CD4-positive, alpha-beta memory T cell (primary cell): ENCODE measurements at regions not wholly inside any gene's neighbourhood (a gene's known extent, or its start where the extent isn't known, plus 50 kb on each side); places are given as distances from the start of the nearest gene placed in this dataset.
"Not testable (repeated sequence)": the region's sequence is repeated elsewhere in the genome, so short reads cannot be mapped to it uniquely, and the experiment has no call there.

Experiments used
- CTCF ChIA-PET: fragments of 350-600 bp; sonication (Branson Sonifier 250); formaldehyde crosslinking; loops from one replicate; lab custom pipeline; 2021; ENCODE audit warnings: inconsistent platforms; ENCODE audit not compliant: partially characterized antibody; lab: Charles Lee
- POLR2A ChIA-PET: fragments of 350-600 bp; sonication (Branson Sonifier 250); formaldehyde crosslinking; loops from one replicate; lab custom pipeline; 2021; ENCODE audit not compliant: partially characterized antibody; lab: Charles Lee
- DNase-seq, 5 donors: peaks; one replicate each; pipeline versions ENCODE4 v3.0.0 to v3.0.0-alpha.2; 2020 to 2022; ENCODE audit warnings: mixed read lengths in 1 of 5
- H3K27ac ChIP-seq: one replicate; pipeline ENCODE4 v1.7.0; 2013; ENCODE audit warnings: low read depth, low read length
- H3K27me3 ChIP-seq: 2 replicates; pipeline ENCODE4 v1.7.0; 2013; ENCODE audit warnings: mild to moderate bottlenecking, low read length, moderate library complexity; ENCODE audit not compliant: insufficient read depth
- H3K36me3 ChIP-seq: 2 replicates; pipeline ENCODE4 v1.7.0; 2013; ENCODE audit warnings: mild to moderate bottlenecking, low read length, moderate library complexity; ENCODE audit not compliant: insufficient read depth
- H3K4me1 ChIP-seq: 2 replicates; pipeline ENCODE4 v1.7.0; 2013; ENCODE audit warnings: mild to moderate bottlenecking, low read length, moderate library complexity; ENCODE audit not compliant: insufficient read depth
- H3K4me3 ChIP-seq, 2 donors: one replicate each; pipeline ENCODE4 v1.7.0; 2013; ENCODE audit warnings: low read length in 2 of 2, mild to moderate bottlenecking in 1 of 2
- H3K9me3 ChIP-seq, 2 donors: one replicate each; pipeline ENCODE4 v1.7.0; 2013; ENCODE audit warnings: low read length in 2 of 2, control low read depth in 1 of 2; ENCODE audit not compliant: control insufficient read depth in 1 of 2
- H3K27ac Mint-ChIP-seq, 7 donors: one replicate each; pipeline ENCODE4 v1.8.0; 2020 to 2021; ENCODE audit warnings: mixed read lengths in 7 of 7, mild to moderate bottlenecking in 6 of 7, inconsistent platforms in 3 of 7, moderate library complexity in 3 of 7
- H3K27me3 Mint-ChIP-seq, 2 donors: one replicate each; pipeline ENCODE4 v1.8.0; 2020 to 2021; ENCODE audit warnings: mixed read lengths in 2 of 2
- H3K36me3 Mint-ChIP-seq, 2 donors: one replicate each; pipeline ENCODE4 v1.8.0; 2020 to 2021; ENCODE audit warnings: mixed read lengths in 2 of 2, inconsistent platforms in 1 of 2, mild to moderate bottlenecking in 1 of 2
- H3K4me1 Mint-ChIP-seq, 4 donors: one replicate each; pipeline ENCODE4 v1.8.0; 2020 to 2021; ENCODE audit warnings: mixed read lengths in 4 of 4, mild to moderate bottlenecking in 1 of 4
- H3K4me3 Mint-ChIP-seq, 8 donors: one replicate each; pipeline ENCODE4 v1.8.0; 2020 to 2021; ENCODE audit warnings: mixed read lengths in 8 of 8, mild to moderate bottlenecking in 7 of 8, moderate library complexity in 6 of 8, inconsistent platforms in 3 of 8
- H3K9me3 Mint-ChIP-seq, 8 donors: one replicate each; pipeline ENCODE4 v1.8.0; 2020 to 2021; ENCODE audit warnings: mixed read lengths in 8 of 8, mild to moderate bottlenecking in 5 of 8, inconsistent platforms in 3 of 8, moderate library complexity in 1 of 8
- intact Hi-C: fragments of 100-400 bp; cut with micrococcal nuclease; formaldehyde crosslinking; loops from one replicate; pipeline ENCODE4 v1.15.1; 2023

DNA sequence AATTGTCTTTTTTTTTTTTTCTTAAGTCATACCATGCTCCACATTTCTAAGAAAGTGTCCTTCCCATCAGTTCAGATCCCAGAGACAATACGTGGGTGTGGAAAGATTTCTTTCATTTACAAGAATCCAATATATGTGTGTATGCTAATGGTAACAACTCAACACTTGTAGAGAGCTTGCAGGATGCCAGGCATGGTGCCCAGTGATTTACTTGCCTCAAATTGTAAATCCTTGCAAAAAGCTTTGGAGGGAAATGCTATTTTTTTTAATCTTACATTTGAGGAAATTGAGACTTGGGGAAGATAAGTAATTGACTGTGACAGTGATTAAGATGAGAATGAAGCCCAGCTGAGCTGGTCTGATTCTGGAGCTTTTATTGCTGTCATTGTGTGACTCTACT, 1264.6 kb upstream of the SEL1L start:
- Mint-ChIP-seq H3K27me3 (no peaks in the 10 kb centered on the region), H3K9me3 (peaks cover 6 to 18% (median 10%) of the 10 kb centered on the region in 8 donors), H3K27ac (no peak overlapping the region), H3K36me3 (no peaks in the 10 kb centered on the region), H3K4me3 (no peak overlapping the region), H3K4me1 (no peaks in the 10 kb centered on the region)
- Histone ChIP-seq H3K9me3 (peaks cover 0 to 3% of the 10 kb centered on the region in 2 donors), H3K4me1 (no peaks in the 10 kb centered on the region), H3K27ac (no peak overlapping the region), H3K27me3 (no peaks in the 10 kb centered on the region), H3K36me3 (no peaks in the 10 kb centered on the region), H3K4me3 (no peak overlapping the region)
- POLR2A ChIA-PET: no interaction called here
- intact Hi-C loops: no loop called here
- CTCF ChIA-PET: no interaction called here
- no peak for DNase-seq

DNA sequence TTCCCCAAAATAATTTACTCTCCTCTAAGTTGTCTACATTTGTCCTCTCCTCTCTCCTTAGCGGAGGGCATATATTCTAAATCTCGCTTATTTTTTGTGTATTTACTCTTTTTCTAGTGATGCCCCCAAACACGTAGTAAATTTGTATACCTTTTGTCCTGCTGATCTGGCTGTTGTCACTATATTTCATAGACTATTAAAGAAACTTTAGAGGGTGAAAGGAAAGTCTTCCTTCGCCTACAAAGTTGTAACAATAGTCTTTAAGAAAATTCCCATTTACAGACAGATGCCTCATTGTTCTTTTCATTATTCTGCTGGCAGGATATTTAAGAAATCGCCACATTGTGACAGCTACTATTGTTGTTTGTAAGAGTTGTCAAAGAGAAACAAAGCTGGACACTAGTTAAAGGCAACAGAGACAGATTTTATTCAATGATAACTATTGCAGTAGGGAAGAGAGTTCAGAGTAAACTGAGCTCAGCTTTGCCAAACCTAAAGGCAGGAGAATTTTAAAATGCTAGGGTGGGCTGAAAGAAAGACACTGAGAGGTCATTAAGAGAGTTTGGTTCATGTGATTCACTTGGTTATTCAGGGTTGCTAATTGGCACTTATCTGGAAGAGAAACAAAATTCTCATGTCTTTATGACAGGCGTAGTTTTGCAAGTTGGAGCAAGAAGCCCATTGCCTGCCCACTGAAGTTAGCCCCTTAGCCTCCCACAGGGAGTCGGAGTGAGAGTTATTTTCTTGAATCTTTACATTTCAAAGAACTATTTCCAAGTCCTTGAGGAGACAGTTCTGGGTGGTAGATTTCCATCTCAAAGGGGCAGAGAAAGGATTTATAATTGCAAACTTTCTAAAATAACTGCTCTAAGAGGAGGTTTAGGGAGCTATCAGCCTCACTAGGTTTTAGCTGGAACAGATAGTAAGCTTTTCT, 1272.5 kb upstream of the SEL1L start:
- Histone ChIP-seq H3K4me1 (no peaks in the 10 kb centered on the region), H3K4me3 (no peak overlapping the region), H3K27me3 (no peaks in the 10 kb centered on the region), H3K9me3 (peaks cover 0 to 2% of the 10 kb centered on the region in 2 donors), H3K27ac (no peak overlapping the region), H3K36me3 (no peaks in the 10 kb centered on the region)
- intact Hi-C loops: no loop called here
- H3K27me3 Mint-ChIP-seq: no peaks in the 10 kb centered on the region
- no peak for DNase-seq
- H3K4me1 Mint-ChIP-seq: no peaks in the 10 kb centered on the region
- H3K27ac Mint-ChIP-seq: no peak overlapping the region
- ChIA-PET POLR2A (no interaction called here), CTCF (no interaction called here)
- peaks cover 0 to 19% (median 13%) of the 10 kb centered on the region in 8 donors for H3K9me3 Mint-ChIP-seq
- no peak overlapping the region for H3K4me3 Mint-ChIP-seq
- H3K36me3 Mint-ChIP-seq: no peaks in the 10 kb centered on the region

DNA sequence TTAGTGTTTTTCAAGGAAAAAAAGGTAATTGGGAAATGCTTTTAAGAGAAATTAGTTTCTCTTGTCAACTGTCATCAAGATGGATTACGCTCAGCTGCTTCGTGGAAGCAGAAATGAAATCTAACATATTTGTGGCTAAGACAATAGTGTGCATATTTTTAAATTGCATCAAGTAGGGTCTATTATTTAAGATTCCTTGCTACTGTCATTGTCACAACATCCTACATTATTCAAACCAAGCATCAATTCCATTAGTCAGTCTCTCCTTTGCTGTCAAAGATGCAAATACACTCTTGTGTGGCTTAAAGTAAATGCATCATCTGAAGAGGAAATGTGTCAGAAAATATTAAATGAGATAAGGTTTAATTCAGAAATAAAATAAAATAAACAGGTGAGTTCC, 1277.6 kb upstream of the SEL1L start:
- no peaks in the 10 kb centered on the region for H3K27me3 Mint-ChIP-seq
- ChIA-PET POLR2A (no interaction called here), CTCF (no interaction called here)
- no peaks in the 10 kb centered on the region for H3K4me1 Mint-ChIP-seq
- no peak overlapping the region for H3K4me3 Mint-ChIP-seq
- no peak overlapping the region for H3K27ac ChIP-seq
- H3K36me3 ChIP-seq: no peaks in the 10 kb centered on the region
- peaks cover 2 to 20% (median 10%) of the 10 kb centered on the region in 8 donors for H3K9me3 Mint-ChIP-seq
- H3K4me1 ChIP-seq: no peaks in the 10 kb centered on the region
- H3K27me3 ChIP-seq: no peaks in the 10 kb centered on the region
- no peaks in the 10 kb centered on the region for H3K36me3 Mint-ChIP-seq
- no peaks in the 10 kb centered on the region for H3K9me3 ChIP-seq
- H3K27ac Mint-ChIP-seq: no peak overlapping the region
- intact Hi-C loops: no loop called here
- H3K4me3 ChIP-seq: no peak overlapping the region
- no peak for DNase-seq

DNA sequence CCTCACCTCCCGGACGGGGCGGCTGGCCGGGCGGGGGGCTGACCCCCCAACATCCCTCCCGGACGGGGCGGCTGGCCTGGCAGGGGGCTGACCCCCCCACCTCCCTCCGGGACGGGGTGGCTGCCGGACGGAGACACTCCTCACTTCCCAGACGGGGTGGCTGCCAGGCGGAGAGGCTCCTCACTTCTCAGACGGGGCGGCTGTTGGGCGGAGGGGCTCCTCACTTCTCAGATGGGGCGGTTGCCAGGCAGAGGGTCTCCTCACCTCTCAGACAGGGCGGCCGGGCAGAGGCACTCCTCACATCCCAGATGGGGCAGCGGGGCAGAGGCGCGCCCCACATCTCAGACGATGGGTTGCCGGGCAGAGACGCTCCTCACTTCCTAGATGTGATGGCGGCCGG, 1280.7 kb upstream of the SEL1L start:
- peaks cover 4 to 10% (median 7%) of the 10 kb centered on the region in 8 donors for H3K9me3 Mint-ChIP-seq
- DNase-seq, CTCF ChIA-PET, H3K27ac ChIP-seq, POLR2A ChIA-PET, H3K27ac Mint-ChIP-seq, H3K27me3 Mint-ChIP-seq, H3K36me3 Mint-ChIP-seq, H3K27me3 ChIP-seq, H3K4me3 Mint-ChIP-seq, H3K4me1 Mint-ChIP-seq, H3K4me1 ChIP-seq, H3K9me3 ChIP-seq, H3K4me3 ChIP-seq, intact Hi-C loops, H3K36me3 ChIP-seq: not testable (repeated sequence)

DNA sequence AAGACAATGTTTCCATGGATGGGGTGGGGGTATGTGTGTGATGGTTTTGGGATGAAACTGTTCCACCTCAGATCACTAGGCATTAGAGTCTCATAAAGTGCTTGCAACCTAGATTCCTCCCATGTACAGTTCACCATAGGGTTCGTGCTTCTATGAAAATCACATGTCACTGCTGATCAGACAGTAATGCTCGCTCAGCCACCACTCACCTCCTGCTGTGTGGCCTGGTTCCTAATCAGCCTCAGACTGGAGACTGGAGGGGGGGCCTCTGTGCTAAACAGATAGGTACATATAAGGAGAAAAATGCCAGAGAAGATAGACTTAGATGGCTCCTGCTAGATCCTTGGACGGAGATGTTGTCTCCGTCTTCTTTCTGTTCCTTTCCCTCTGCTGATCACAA, 1296.9 kb upstream of the SEL1L start:
- Histone ChIP-seq H3K27ac (no peak overlapping the region), H3K9me3 (no peaks in the 10 kb centered on the region), H3K4me3 (no peak overlapping the region), H3K36me3 (no peaks in the 10 kb centered on the region), H3K27me3 (no peaks in the 10 kb centered on the region), H3K4me1 (no peaks in the 10 kb centered on the region)
- H3K36me3 Mint-ChIP-seq: no peaks in the 10 kb centered on the region
- no peak overlapping the region for H3K27ac Mint-ChIP-seq
- POLR2A ChIA-PET: no interaction called here
- no peaks in the 10 kb centered on the region for H3K4me1 Mint-ChIP-seq
- intact Hi-C loops: no loop called here
- CTCF ChIA-PET: no interaction called here
- peaks cover 0 to 11% (median 4%) of the 10 kb centered on the region in 8 donors for H3K9me3 Mint-ChIP-seq
- H3K4me3 Mint-ChIP-seq: no peak overlapping the region
- H3K27me3 Mint-ChIP-seq: no peaks in the 10 kb centered on the region
- DNase-seq: no peak

DNA sequence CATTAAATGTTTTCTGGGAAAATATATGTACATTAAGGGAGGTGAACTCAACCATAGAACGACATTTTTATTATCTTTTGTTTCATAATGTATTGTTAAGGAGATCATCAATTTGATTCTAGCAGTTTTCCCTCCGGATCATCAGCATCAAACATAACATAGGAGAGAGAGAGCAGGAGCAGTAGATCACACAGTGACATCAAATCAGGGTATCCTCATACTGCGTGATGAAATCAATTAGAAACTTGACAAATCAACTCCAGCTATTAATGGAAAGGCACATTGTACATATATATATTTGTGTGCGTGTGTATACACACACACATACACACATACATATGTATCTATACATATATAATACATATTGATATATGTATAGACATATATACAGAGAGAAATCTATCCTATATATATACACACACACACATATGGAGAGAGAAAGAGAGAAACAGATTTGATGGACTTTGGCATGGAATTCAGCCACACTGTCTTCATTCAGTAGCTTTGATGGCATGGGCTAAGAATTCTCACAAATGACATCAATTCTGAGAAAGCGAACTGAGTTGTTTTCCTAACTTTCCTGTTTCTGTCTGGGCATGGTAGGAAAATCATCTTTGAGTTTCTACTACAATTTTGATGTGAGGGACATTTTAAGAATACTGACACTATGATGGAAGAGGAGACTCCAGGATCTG, 1302.8 kb upstream of the SEL1L start:
- no peak for DNase-seq
- Histone ChIP-seq H3K9me3 (no peaks in the 10 kb centered on the region), H3K4me3 (no peak overlapping the region), H3K36me3 (no peaks in the 10 kb centered on the region), H3K27ac (no peak overlapping the region), H3K27me3 (no peaks in the 10 kb centered on the region), H3K4me1 (no peaks in the 10 kb centered on the region)
- CTCF ChIA-PET: no interaction called here
- Mint-ChIP-seq H3K9me3 (peaks cover 0 to 20% (median 5%) of the 10 kb centered on the region in 8 donors), H3K27me3 (no peaks in the 10 kb centered on the region), H3K27ac (no peak overlapping the region), H3K4me1 (no peaks in the 10 kb centered on the region), H3K36me3 (no peaks in the 10 kb centered on the region), H3K4me3 (no peak overlapping the region)
- POLR2A ChIA-PET: no interaction called here
- intact Hi-C loops: no loop called here

DNA sequence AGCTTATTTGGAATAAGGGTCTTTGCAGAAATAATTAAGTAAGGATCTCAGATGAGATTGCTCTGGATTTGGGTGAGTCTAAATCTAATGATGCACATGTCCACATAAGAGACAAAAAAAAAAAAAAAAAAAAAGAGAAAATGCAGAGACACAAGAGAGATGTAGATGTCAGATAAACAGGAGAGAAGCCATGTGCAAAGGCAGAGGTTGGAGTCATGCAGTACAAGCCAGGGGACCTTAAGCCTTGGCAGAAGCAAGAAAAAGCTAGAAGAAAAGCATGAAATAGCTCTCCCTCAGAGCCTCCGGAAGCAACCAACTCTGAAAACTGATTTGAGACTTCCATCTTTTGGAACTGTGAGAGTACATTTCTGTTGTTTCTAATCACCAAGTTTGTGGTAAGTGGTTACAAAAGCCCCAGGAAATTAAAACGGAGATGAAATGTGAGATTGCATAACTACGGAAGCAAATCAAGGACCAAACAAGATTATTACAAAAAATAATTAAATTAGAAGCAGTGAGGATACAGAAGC, 1304.0 kb upstream of the SEL1L start:
- Mint-ChIP-seq H3K27ac (no peak overlapping the region), H3K36me3 (no peaks in the 10 kb centered on the region), H3K27me3 (no peaks in the 10 kb centered on the region), H3K4me3 (no peak overlapping the region), H3K9me3 (peaks cover 3 to 11% (median 5%) of the 10 kb centered on the region in 8 donors), H3K4me1 (no peaks in the 10 kb centered on the region)
- Histone ChIP-seq H3K4me3 (no peak overlapping the region), H3K27me3 (no peaks in the 10 kb centered on the region), H3K9me3 (no peaks in the 10 kb centered on the region), H3K27ac (no peak overlapping the region), H3K4me1 (no peaks in the 10 kb centered on the region), H3K36me3 (no peaks in the 10 kb centered on the region)
- ChIA-PET CTCF (interaction anchor here (0.6 kb wide), 1 partner anchor 17 kb away, joined by 3 read pairs; no protein-coding TSS in a partner anchor), POLR2A (no interaction called here)
- no peak for DNase-seq
- intact Hi-C loops: no loop called here
